Astrocyte of the cerebellum (primary cell): ENCODE measurements at regions not wholly inside any gene's neighbourhood (a gene's known extent, or its start where the extent isn't known, plus 50 kb on each side); places are given as distances from the start of the nearest gene placed in this dataset.

Experiments used
- DNase-seq: peaks from one replicate; pipeline ENCODE4 v3.0.0-alpha.2; 2011; ENCODE audit warnings: low read depth
- H3K4me3 ChIP-seq: 2 replicates; pipeline ENCODE4 v1.5.1; 2011; ENCODE audit warnings: mild to moderate bottlenecking, low read depth, low read length, moderate library complexity
- in situ Hi-C: cut with HindIII; loops from 2 replicates; pipeline ENCODE4 v1.10.0; 2017; ENCODE audit warnings: low sequenced_read_pairs
- TF ChIP-seq, protein P1 (sequence below): IDR thresholded peaks from 2 replicates; pipeline ENCODE4 v1.5.1; 2012; ENCODE audit warnings: low read length, low read depth, moderate library complexity, mild to moderate bottlenecking; ENCODE audit errors: missing control alignments

DNA sequence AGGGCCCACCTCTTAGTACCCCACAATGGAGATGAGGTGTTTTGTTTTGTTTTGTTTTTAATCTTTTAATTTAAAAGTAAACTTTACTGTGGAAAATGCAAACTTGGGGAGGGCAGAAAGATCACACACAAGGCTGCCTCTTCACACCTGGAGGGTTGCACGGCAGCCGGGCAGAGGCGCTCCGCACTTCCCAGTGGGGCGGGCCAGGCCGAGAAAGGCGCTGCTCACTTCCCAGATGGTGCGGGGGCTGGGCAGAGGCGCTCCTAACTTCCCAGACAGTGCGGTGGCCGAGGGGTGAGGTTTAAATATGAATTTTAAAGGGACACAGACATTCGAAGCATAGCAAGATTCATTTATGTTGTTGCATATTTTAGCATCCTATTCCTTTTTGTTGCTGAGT lies 235.9 kb upstream of the MTPN start:
- no peak for DNase-seq
- H3K4me3 ChIP-seq = no peak overlapping the region
- TF ChIP-seq, protein P1, sequence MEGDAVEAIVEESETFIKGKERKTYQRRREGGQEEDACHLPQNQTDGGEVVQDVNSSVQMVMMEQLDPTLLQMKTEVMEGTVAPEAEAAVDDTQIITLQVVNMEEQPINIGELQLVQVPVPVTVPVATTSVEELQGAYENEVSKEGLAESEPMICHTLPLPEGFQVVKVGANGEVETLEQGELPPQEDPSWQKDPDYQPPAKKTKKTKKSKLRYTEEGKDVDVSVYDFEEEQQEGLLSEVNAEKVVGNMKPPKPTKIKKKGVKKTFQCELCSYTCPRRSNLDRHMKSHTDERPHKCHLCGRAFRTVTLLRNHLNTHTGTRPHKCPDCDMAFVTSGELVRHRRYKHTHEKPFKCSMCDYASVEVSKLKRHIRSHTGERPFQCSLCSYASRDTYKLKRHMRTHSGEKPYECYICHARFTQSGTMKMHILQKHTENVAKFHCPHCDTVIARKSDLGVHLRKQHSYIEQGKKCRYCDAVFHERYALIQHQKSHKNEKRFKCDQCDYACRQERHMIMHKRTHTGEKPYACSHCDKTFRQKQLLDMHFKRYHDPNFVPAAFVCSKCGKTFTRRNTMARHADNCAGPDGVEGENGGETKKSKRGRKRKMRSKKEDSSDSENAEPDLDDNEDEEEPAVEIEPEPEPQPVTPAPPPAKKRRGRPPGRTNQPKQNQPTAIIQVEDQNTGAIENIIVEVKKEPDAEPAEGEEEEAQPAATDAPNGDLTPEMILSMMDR = no peak
- in situ Hi-C loops = no loop called here

DNA sequence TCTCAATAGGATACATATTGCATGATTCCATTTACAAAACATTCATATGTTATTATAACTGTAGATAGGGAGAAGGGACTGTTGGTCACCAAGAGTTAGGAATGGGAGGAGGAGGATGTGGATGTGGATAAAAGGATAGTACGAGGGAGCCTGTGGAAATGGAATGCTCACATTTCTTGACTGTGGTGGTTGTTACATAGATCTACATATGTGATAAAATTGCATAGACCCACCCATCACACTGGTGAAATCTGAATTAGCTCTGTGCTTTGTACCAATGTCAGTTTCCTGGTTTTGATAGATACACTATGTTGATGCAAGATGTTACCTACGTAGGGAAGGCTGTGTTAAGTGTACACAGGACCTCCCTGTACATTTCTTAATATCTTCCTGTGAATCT lies 233.5 kb upstream of the MTPN start:
- no peak for DNase-seq
- TF ChIP-seq, protein P1 = no peak
- no peak overlapping the region for H3K4me3 ChIP-seq
- in situ Hi-C loops = no loop called here

DNA sequence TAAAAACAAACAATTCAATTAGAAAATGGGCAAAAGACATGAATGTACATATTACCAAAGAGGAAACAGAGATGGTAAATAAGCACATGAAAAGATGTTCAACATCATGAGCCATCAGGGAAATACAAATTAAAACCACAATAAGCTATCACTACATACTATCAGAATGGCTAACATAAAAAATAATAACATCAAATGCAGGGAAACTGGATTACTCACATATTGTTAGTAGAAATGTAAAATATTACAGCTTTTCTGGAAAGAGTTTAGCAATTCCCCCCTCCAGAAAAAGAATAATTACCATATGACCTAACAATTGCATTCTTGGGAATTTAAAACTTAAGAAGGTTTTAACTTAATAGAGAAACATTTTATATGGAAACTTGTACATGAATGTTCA lies 232.9 kb upstream of the MTPN start:
- H3K4me3 ChIP-seq = no peak overlapping the region
- in situ Hi-C loops = no loop called here
- TF ChIP-seq, protein P1 = no peak
- no peak for DNase-seq

DNA sequence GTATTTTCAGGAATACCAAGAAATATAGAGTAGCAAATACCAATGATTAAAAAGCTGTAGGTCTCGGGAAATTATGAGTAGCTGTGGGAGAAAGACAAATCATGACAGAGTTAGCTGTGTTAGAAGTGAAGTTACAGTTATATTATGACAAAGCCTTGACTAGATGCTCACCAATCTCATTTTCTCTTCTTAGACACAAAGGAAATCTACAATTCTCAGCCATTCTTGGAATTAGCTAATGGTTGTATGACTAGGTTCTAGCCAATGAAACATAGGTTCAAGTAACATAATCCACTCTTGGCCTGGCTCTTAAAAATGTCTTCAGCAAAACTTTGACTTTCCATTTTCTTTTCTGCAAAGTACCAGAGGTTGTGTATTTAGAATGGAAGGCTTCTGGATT lies 228.8 kb upstream of the MTPN start:
- DNase-seq = no peak
- in situ Hi-C loops = no loop called here
- no peak overlapping the region for H3K4me3 ChIP-seq
- TF ChIP-seq, protein P1 = no peak

DNA sequence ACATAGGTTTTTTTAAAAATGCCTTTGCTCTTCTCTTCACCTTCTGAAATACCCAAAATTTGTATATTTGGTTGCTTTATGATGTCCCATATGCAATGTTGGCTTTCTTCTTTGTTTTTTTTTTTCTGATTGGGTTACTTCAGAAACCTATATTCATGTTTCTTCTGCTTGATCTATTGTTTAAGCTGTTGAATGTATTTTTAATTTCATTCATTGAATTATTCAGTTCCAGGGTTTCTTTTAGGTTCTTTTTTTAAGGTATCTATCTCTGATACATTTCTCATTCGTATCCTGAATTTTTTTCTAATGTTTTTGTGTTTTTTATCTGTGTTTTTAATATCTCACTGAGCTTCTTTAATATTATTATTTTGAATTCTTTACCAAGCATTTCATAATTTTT lies 221.0 kb upstream of the MTPN start:
- no peak overlapping the region for H3K4me3 ChIP-seq
- no peak for DNase-seq
- in situ Hi-C loops = no loop called here
- TF ChIP-seq, protein P1 = no peak

DNA sequence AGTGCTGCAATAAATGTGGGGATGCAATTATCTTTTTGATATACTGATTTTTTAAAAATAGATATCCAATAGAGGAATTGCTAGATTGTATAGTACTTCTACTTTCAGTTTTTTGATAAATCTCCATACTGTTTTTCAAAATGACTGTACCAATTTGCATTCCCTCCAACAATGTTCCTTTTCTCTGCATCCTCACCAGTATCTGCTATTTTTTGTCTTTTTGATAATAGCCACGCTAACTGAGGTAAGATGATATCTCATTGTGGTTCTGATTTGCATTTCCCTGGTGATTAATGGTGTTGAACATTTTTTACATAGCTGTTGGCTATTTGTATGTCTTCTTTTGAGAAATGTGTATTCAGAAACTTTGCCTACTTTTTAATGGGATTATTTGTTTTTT lies 217.7 kb upstream of the MTPN start:
- in situ Hi-C loops = no loop called here

More for the DNA sequence above, 217.7 kb upstream of the MTPN start:
- no peak for DNase-seq
- TF ChIP-seq, protein P1 = no peak
- H3K4me3 ChIP-seq = no peak overlapping the region
